MG63 (cell line): ENCODE measurements at regions not wholly inside any gene's neighbourhood (a gene's known extent, or its start where the extent isn't known, plus 50 kb on each side); places are given as distances from the start of the nearest gene placed in this dataset.
A peak's percentile ranks its signal among the peaks of the same experiment; 100 is the strongest.

Experiments
- DNase-seq: peaks from one replicate; pipeline ENCODE4 v3.0.0-alpha.2; 2020
- H3K27me3 ChIP-seq: fragments of 250-450 bp; sonication (Bioruptor Pico); 2 replicates; pipeline ENCODE4 v1.5.1; 2020; ENCODE audit warnings: mild to moderate bottlenecking, moderate library complexity
- H3K36me3 ChIP-seq: fragments of 250-450 bp; sonication (Bioruptor Pico); 2 replicates; pipeline ENCODE4 v1.5.1; 2020; ENCODE audit warnings: mild to moderate bottlenecking, moderate library complexity
- H3K4me3 ChIP-seq: fragments of 250-450 bp; sonication (Bioruptor Pico); 2 replicates; pipeline ENCODE4 v1.5.1; 2020; ENCODE audit warnings: mild to moderate bottlenecking, moderate library complexity
- H3K9me3 ChIP-seq: fragments of 250-450 bp; sonication (Bioruptor Pico); 2 replicates; pipeline ENCODE4 v1.5.1; 2020; ENCODE audit warnings: mild to moderate bottlenecking, moderate library complexity

GRCh38 chr4:89438102-89438831, 130.7 kb upstream of the GPRIN3 start:
- no peaks in the 10 kb centered on the region for H3K9me3 ChIP-seq
- no peaks in the 10 kb centered on the region for H3K36me3 ChIP-seq
- no peak overlapping the region for H3K4me3 ChIP-seq
- no peaks in the 10 kb centered on the region for H3K27me3 ChIP-seq
- peak; percentile 20 for DNase-seq

- Histone ChIP-seq H3K4me3 (no peak overlapping the region), H3K27me3 (no peaks in the 10 kb centered on the region), H3K9me3 (no peaks in the 10 kb centered on the region), H3K36me3 (no peaks in the 10 kb centered on the region)
- no peak for DNase-seq
These were observed 126.9 kb upstream of the GPRIN3 start for GRCh38 chr4:89434364-89434988.

GRCh38 chr4:89427782-89428181, 120.2 kb upstream of the GPRIN3 start:
- Histone ChIP-seq H3K4me3 (no peak overlapping the region), H3K27me3 (no peaks in the 10 kb centered on the region), H3K36me3 (no peaks in the 10 kb centered on the region), H3K9me3 (no peaks in the 10 kb centered on the region)
- DNase-seq, result no peak

GRCh38 chr4:89425023-89425422, 117.4 kb upstream of the GPRIN3 start:
- Histone ChIP-seq H3K4me3 (no peak overlapping the region), H3K27me3 (no peaks in the 10 kb centered on the region), H3K9me3 (no peaks in the 10 kb centered on the region), H3K36me3 (no peaks in the 10 kb centered on the region)
- DNase-seq, result no peak

GRCh38 chr4:89422441-89422990, 114.9 kb upstream of the GPRIN3 start:
- DNase-seq, result no peak
- no peaks in the 10 kb centered on the region for H3K36me3 ChIP-seq
- no peaks in the 10 kb centered on the region for H3K27me3 ChIP-seq
- H3K4me3 ChIP-seq, result no peak overlapping the region
- no peaks in the 10 kb centered on the region for H3K9me3 ChIP-seq

GRCh38 chr4:89420507-89420906, 112.9 kb upstream of the GPRIN3 start:
- Histone ChIP-seq H3K36me3 (no peaks in the 10 kb centered on the region), H3K27me3 (no peaks in the 10 kb centered on the region), H3K4me3 (no peak overlapping the region), H3K9me3 (no peaks in the 10 kb centered on the region)
- no peak for DNase-seq

- no peak for DNase-seq
- H3K36me3 ChIP-seq, result no peaks in the 10 kb centered on the region
- no peaks in the 10 kb centered on the region for H3K9me3 ChIP-seq
- no peak overlapping the region for H3K4me3 ChIP-seq
- no peaks in the 10 kb centered on the region for H3K27me3 ChIP-seq
These were observed 111.6 kb upstream of the GPRIN3 start for GRCh38 chr4:89419111-89419695.

GRCh38 chr4:89416960-89417359, 109.4 kb upstream of the GPRIN3 start:
- Histone ChIP-seq H3K36me3 (no peaks in the 10 kb centered on the region), H3K9me3 (no peaks in the 10 kb centered on the region), H3K27me3 (no peaks in the 10 kb centered on the region), H3K4me3 (no peak overlapping the region)
- no peak for DNase-seq

- no peak overlapping the region for H3K4me3 ChIP-seq
- H3K9me3 ChIP-seq, result no peaks in the 10 kb centered on the region
- no peak for DNase-seq
- H3K36me3 ChIP-seq, result no peaks in the 10 kb centered on the region
- H3K27me3 ChIP-seq, result no peaks in the 10 kb centered on the region
These were observed 105.9 kb upstream of the GPRIN3 start for GRCh38 chr4:89413518-89413917.

GRCh38 chr4:89411539-89412309, 104.1 kb upstream of the GPRIN3 start:
- Histone ChIP-seq H3K9me3 (no peaks in the 10 kb centered on the region), H3K27me3 (no peaks in the 10 kb centered on the region), H3K36me3 (no peaks in the 10 kb centered on the region), H3K4me3 (no peak overlapping the region)
- DNase-seq, result no peak

- H3K9me3 ChIP-seq, result no peaks in the 10 kb centered on the region
- H3K27me3 ChIP-seq, result no peaks in the 10 kb centered on the region
- no peak overlapping the region for H3K4me3 ChIP-seq
- DNase-seq, result no peak
- H3K36me3 ChIP-seq, result no peaks in the 10 kb centered on the region
These were observed 103.1 kb upstream of the GPRIN3 start for GRCh38 chr4:89410687-89411086.

GRCh38 chr4:89404530-89404929, 96.9 kb upstream of the GPRIN3 start:
- no peak for DNase-seq
- H3K27me3 ChIP-seq, result no peaks in the 10 kb centered on the region
- H3K4me3 ChIP-seq, result no peak overlapping the region
- no peaks in the 10 kb centered on the region for H3K36me3 ChIP-seq
- no peaks in the 10 kb centered on the region for H3K9me3 ChIP-seq

GRCh38 chr4:89403826-89404225, 96.2 kb upstream of the GPRIN3 start:
- no peaks in the 10 kb centered on the region for H3K36me3 ChIP-seq
- no peaks in the 10 kb centered on the region for H3K9me3 ChIP-seq
- DNase-seq, result no peak
- H3K4me3 ChIP-seq, result no peak overlapping the region
- H3K27me3 ChIP-seq, result no peaks in the 10 kb centered on the region

GRCh38 chr4:89400287-89401035, 92.9 kb upstream of the GPRIN3 start:
- Histone ChIP-seq H3K36me3 (no peaks in the 10 kb centered on the region), H3K27me3 (no peaks in the 10 kb centered on the region), H3K4me3 (no peak overlapping the region), H3K9me3 (no peaks in the 10 kb centered on the region)
- no peak for DNase-seq

GRCh38 chr4:89398644-89399043, 91.0 kb upstream of the GPRIN3 start:
- Histone ChIP-seq H3K9me3 (no peaks in the 10 kb centered on the region), H3K4me3 (no peak overlapping the region), H3K27me3 (no peaks in the 10 kb centered on the region), H3K36me3 (no peaks in the 10 kb centered on the region)
- DNase-seq, result no peak

- Histone ChIP-seq H3K36me3 (no peaks in the 10 kb centered on the region), H3K9me3 (no peaks in the 10 kb centered on the region), H3K27me3 (no peaks in the 10 kb centered on the region), H3K4me3 (no peak overlapping the region)
- DNase-seq, result no peak
These were observed 90.5 kb upstream of the GPRIN3 start for GRCh38 chr4:89398146-89398545.
